Spleen (tissue), 11 donors: ENCODE measurements at regions not wholly inside any gene's neighbourhood (a gene's known extent, or its start where the extent isn't known, plus 50 kb on each side); places are given as distances from the start of the nearest gene placed in this dataset.
"Not testable (repeated sequence)": the region's sequence is repeated elsewhere in the genome, so short reads cannot be mapped to it uniquely, and the experiment has no call there.

Experiments used
- DNase-seq: peaks from one replicate; pipeline ENCODE4 v3.0.0-alpha.2; 2020
- H3K27ac ChIP-seq, 8 donors: fragments of 200-600 bp; sonication (generic) in 7 of 8; 1 replicate in 4 of 8; 2 replicates in 4 of 8; pipeline versions ENCODE4 v1.5.0 to v1.8.0; 2016 to 2021; ENCODE audit warnings: inconsistent platforms in 4 of 8, mild to moderate bottlenecking in 4 of 8, moderate library complexity in 1 of 8
- H3K27me3 ChIP-seq, 7 donors: fragments of 200-600 bp; sonication (generic) in 6 of 7; replicated peaks in 1 of 7; 1 replicate in 4 of 7; 2 replicates in 3 of 7; pipeline versions ENCODE4 v1.5.0 to v1.8.0; 2016 to 2021; ENCODE audit warnings: inconsistent platforms in 3 of 7, mild to moderate bottlenecking in 1 of 7
- H3K36me3 ChIP-seq, 6 donors: fragments of 200-600 bp; sonication (generic) in 5 of 6; 1 replicate in 4 of 6; 2 replicates in 2 of 6; pipeline versions ENCODE4 v1.5.0 to v1.8.0; 2016 to 2021; ENCODE audit warnings: inconsistent platforms in 2 of 6
- H3K4me1 ChIP-seq, 6 donors: fragments of 200-600 bp; sonication (generic) in 5 of 6; 1 replicate in 3 of 6; 2 replicates in 3 of 6; pipeline versions ENCODE4 v1.5.0 to v1.8.0; 2016 to 2021; ENCODE audit warnings: inconsistent platforms in 3 of 6
- H3K4me3 ChIP-seq, 8 donors: fragments of 200-600 bp; sonication (generic) in 7 of 8; 1 replicate in 4 of 8; 2 replicates in 4 of 8; pipeline versions ENCODE4 v1.5.0 to v1.8.0; 2016 to 2021; ENCODE audit warnings: inconsistent platforms in 4 of 8, mild to moderate bottlenecking in 4 of 8, moderate library complexity in 2 of 8
- H3K9me3 ChIP-seq, 8 donors: fragments of 200-600 bp; sonication (generic) in 7 of 8; 1 replicate in 4 of 8; 2 replicates in 4 of 8; pipeline versions ENCODE4 v1.5.0 to v1.8.0; 2016 to 2021; ENCODE audit warnings: inconsistent platforms in 4 of 8
- POLR2A ChIP-seq, 3 donors: fragments of 450-650 bp; IDR thresholded peaks; one replicate each; pipeline ENCODE4 v1.5.1; 2017; ENCODE audit warnings: antibody characterized with exemption in 3 of 3, mild to moderate bottlenecking in 1 of 3
- POLR2AphosphoS5 ChIP-seq, 3 donors: sonication (generic); formaldehyde crosslinking; IDR thresholded peaks; one replicate each; pipeline ENCODE4 v1.5.1; 2017; ENCODE audit warnings: antibody characterized with exemption in 3 of 3
- WGBS, 5 donors: extraction: QIAGEN DNeasy Blood & Tissue Kit in 3 of 5; methylation state at CpG; one replicate each; pipeline versions ENCODE4 v1.1.5 to v1.1.7; 2013 to 2018; 5-methylcytosine and 5-hydroxymethylcytosine counted together
- intact Hi-C: fragments of 100-400 bp; cut with DNase I; formaldehyde crosslinking; loops from one replicate; pipeline ENCODE4 v1.15.0; 2023; ENCODE audit warnings: low total_unique reads
- TF ChIP-seq, protein P1 (sequence below), 11 experiments: fragments of 200-600 bp in 7 of 11; fragments of 450-650 bp in 4 of 11; sonication (generic) in 4 of 11; IDR thresholded peaks in 8 of 11; conservative IDR thresholded peaks in 3 of 11; 1 replicate in 7 of 11; 2 replicates in 4 of 11; pipeline versions ENCODE4 v1.4.0 to v1.8.0; 2016 to 2021; ENCODE audit warnings: antibody characterized with exemption in 11 of 11, inconsistent platforms in 4 of 11, mild to moderate bottlenecking in 1 of 11
- donor health status: healthy with polysubstance abuse.
- donor health status: DM: no; HTN: no; CAD: no; lungs with moderate emphysema.
- donor health status: DM: no; HTN: no; CAD: no.
- donor health status: Bipolar disorder and iron deficiency.
- donor health status: healthy.
- donor health status: DM: no; HTN: no; CAD: no.
- donor health status: DM: yes; HTN: yes; CAD: no.

DNA sequence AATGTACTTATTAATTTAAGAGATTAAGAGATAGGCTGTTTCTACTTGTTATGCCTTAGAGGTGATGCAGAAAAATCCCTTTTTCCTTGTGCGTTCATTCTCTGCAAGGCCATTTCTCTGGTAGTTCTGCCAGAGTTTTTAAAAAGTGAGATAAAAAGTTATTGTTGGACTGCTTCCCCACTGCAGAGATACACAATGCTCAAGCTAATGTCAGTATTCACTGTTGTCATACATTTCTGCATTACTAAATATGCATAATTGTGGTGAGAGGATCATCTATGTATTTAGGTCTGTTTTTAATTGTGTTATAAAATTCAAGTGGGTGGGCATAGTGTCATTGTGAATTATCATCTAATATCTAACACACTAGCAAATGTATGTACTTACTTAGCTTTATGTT lies 600.4 kb downstream of the HTR1B start:
- no peak overlapping the region for H3K27ac ChIP-seq
- H3K4me3 ChIP-seq: no peak overlapping the region
- H3K4me1 ChIP-seq: no peaks in the 10 kb centered on the region
- H3K9me3 ChIP-seq: peaks cover 0 to 11% (median 0%) of the 10 kb centered on the region in 8 donors
- intact Hi-C loops: no loop called here
- no peaks in the 10 kb centered on the region for H3K27me3 ChIP-seq
- TF ChIP-seq, protein P1, sequence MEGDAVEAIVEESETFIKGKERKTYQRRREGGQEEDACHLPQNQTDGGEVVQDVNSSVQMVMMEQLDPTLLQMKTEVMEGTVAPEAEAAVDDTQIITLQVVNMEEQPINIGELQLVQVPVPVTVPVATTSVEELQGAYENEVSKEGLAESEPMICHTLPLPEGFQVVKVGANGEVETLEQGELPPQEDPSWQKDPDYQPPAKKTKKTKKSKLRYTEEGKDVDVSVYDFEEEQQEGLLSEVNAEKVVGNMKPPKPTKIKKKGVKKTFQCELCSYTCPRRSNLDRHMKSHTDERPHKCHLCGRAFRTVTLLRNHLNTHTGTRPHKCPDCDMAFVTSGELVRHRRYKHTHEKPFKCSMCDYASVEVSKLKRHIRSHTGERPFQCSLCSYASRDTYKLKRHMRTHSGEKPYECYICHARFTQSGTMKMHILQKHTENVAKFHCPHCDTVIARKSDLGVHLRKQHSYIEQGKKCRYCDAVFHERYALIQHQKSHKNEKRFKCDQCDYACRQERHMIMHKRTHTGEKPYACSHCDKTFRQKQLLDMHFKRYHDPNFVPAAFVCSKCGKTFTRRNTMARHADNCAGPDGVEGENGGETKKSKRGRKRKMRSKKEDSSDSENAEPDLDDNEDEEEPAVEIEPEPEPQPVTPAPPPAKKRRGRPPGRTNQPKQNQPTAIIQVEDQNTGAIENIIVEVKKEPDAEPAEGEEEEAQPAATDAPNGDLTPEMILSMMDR (IDR thresholded peaks at IDR 0.05 in 8 of 11, conservative IDR thresholded peaks at IDR 0.05 in 3 of 11): no peak
- TF ChIP-seq POLR2AphosphoS5 (IDR thresholded peaks at IDR 0.05) (no peak), POLR2A (IDR thresholded peaks at IDR 0.05) (no peak)
- no peaks in the 10 kb centered on the region for H3K36me3 ChIP-seq
- 0 to 74% (median 41%) methylated on average over 1 of the region's 1 CpG for WGBS, 5 donors
- no peak for DNase-seq

DNA sequence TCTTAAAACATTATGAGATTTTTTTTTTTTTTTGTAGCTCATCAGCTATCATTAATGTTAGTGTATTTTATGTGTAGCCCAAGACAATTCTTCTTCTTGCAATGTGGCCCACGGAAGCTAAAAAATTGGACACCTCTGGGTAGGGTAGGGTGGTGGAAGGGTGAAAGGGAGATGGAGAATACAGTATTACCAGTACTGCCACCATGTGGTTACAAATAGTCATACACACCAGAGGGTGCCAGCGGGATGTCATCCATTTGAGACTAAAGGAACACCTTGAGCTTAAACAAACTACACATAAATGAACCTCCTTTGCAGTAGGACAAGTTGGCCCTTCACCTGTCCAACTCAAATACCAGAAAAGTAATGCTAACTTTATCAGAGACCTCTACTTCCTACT lies 601.9 kb downstream of the HTR1B start:
- WGBS, 5 donors: 44 to 52% (median 51%) methylated on average over 2 of the region's 2 CpGs
- Histone ChIP-seq H3K27me3 (no peaks in the 10 kb centered on the region), H3K4me1 (no peaks in the 10 kb centered on the region), H3K9me3 (no peaks in the 10 kb centered on the region), H3K36me3 (no peaks in the 10 kb centered on the region), H3K27ac (no peak overlapping the region), H3K4me3 (no peak overlapping the region)
- no peak for DNase-seq
- TF ChIP-seq, protein P1 (IDR thresholded peaks at IDR 0.05 in 8 of 11, conservative IDR thresholded peaks at IDR 0.05 in 3 of 11): peak in 2 of 11 experiments; percentile 7 to 22
- TF ChIP-seq POLR2AphosphoS5 (IDR thresholded peaks at IDR 0.05): no peak
- TF ChIP-seq POLR2A (IDR thresholded peaks at IDR 0.05): no peak
- intact Hi-C loops: no loop called here

DNA sequence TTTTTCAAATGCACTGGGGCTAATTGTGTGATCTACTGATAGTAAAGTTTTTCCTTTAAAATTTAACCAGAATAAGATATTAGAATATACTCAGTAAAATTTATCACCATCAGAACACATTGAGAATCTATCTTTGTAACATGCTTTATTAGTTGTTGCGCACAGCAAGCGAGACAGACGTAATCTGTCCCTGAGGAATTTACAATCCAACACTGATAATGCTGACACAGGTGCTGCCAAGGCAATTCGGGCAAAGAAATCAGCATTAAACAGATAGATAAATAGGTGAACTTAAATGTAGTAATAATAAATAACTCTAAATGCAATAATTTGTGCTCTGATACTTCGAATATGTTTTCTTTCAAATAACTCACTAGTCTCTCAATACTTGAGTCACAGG lies 607.2 kb downstream of the HTR1B start:
- Histone ChIP-seq H3K4me1 (no peaks in the 10 kb centered on the region), H3K4me3 (no peak overlapping the region), H3K27me3 (no peaks in the 10 kb centered on the region), H3K36me3 (no peaks in the 10 kb centered on the region), H3K9me3 (no peaks in the 10 kb centered on the region), H3K27ac (no peak overlapping the region)
- 79 to 88% (median 85%) methylated on average over 5 of the region's 5 CpGs for whole genome bisulfite sequencing, 5 donors
- intact Hi-C loops: no loop called here
- no peak for TF ChIP-seq POLR2A (IDR thresholded peaks at IDR 0.05)
- no peak for TF ChIP-seq POLR2AphosphoS5 (IDR thresholded peaks at IDR 0.05)
- TF ChIP-seq, protein P1 (IDR thresholded peaks at IDR 0.05 in 8 of 11, conservative IDR thresholded peaks at IDR 0.05 in 3 of 11): no peak
- DNase-seq: no peak

DNA sequence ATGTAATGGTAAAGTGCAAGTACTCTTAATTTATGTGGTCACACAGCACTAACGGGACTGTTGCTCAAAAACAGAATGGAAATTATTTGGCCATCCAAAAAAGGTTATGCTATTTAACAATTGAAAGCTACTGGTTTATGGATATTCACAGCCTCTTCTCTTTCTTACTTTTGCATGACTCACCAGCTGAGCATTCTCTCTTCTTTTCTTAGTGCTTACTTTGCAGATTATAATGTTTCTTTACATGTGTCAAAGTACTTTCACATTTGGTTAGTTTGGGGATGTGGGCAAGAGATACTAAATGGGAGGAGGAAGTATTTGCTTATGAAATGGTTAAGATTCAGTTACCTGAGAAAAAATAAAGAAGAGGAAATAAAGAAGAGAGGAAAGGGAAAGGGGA lies 610.5 kb downstream of the HTR1B start:
- Histone ChIP-seq H3K36me3 (no peaks in the 10 kb centered on the region), H3K4me1 (no peaks in the 10 kb centered on the region), H3K9me3 (peaks cover 0 to 9% (median 0%) of the 10 kb centered on the region in 8 donors), H3K27ac (no peak overlapping the region), H3K4me3 (no peak overlapping the region), H3K27me3 (no peaks in the 10 kb centered on the region)
- DNase-seq: no peak
- intact Hi-C loops: no loop called here
- TF ChIP-seq POLR2AphosphoS5 (IDR thresholded peaks at IDR 0.05): no peak
- no peak for TF ChIP-seq POLR2A (IDR thresholded peaks at IDR 0.05)
- TF ChIP-seq, protein P1 (IDR thresholded peaks at IDR 0.05 in 8 of 11, conservative IDR thresholded peaks at IDR 0.05 in 3 of 11): no peak
- WGBS, 5 donors: 52 to 78% (median 61%) methylated on average over 1 of the region's 1 CpG

DNA sequence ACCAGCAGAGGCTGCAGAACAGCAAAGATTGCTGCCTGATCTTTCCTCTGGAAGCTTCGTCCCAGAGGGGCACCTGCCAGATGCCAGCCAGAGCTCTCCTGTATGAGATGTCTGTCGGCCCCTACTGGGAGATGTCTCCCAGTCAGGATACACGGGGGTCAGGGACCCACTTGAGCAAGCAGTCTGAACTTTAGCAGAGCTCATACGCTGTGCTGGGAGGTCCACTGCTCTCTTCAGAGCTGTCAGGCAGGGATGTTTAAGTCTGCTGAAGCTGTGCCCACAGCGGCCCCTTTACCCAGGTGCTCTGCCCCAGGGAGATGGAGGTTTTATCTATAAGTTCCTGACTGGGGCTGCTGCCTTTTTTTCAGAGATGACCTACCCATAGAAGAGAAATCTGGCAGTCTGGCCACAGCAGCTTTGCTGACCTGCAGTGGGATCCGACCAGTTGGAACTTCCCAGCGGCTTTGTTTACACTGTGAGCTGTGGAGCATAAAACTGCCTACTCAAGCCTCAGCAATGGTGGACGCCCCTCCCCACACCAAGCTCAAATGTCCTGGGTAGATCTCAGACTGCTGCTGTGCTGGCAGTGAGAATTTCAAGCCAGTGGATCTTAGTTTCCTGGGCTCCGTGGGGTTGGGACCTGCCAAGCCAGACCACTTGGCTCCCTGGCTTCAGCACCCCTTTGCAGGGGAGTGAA lies 613.9 kb downstream of the HTR1B start:
- H3K4me1 ChIP-seq, H3K36me3 ChIP-seq, H3K27ac ChIP-seq, H3K4me3 ChIP-seq, H3K27me3 ChIP-seq, intact Hi-C loops: not testable (repeated sequence)
- peak; percentile 41 for DNase-seq
- 80 to 91% (median 87%) methylated on average over 4 to 9 of the region's 9 CpGs for WGBS, 5 donors
- H3K9me3 ChIP-seq: peaks cover 0 to 25% (median 8%) of the 10 kb centered on the region in 8 donors
